GM18511 (cell line): ENCODE measurements at regions not wholly inside any gene's neighbourhood (a gene's known extent, or its start where the extent isn't known, plus 50 kb on each side); places are given as distances from the start of the nearest gene placed in this dataset.
"Not testable (repeated sequence)": the region's sequence is repeated elsewhere in the genome, so short reads cannot be mapped to it uniquely, and the experiment has no call there.

Experiments used
- ATAC-seq: cut with Tn5 transposase; IDR thresholded peaks from one replicate; pipeline ENCODE4 v1.9.1; 2021; ENCODE audit warnings: mild to moderate bottlenecking, moderate library complexity; ENCODE audit not compliant: unreplicated experiment

DNA sequence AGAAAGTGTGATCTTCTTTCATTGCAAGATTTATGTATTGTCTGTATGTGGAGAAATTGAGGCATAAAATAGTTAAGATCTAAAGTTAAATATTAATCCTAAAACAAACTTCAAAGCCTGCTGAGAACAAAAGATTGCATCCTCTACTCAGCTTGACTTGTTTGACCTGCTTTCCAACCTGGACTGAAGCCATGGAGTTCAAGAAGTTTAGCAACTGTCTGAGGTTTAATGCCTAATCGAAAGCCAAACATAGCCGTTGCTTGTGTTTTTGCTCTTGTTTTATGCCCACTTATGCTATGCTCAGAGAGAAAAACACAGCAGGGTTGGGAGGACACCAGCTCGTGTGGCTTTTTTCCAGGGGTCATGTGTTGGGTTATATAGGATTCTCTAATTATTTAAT, 135.6 kb downstream of the NUFIP1 start:
- no peak for ATAC-seq

DNA sequence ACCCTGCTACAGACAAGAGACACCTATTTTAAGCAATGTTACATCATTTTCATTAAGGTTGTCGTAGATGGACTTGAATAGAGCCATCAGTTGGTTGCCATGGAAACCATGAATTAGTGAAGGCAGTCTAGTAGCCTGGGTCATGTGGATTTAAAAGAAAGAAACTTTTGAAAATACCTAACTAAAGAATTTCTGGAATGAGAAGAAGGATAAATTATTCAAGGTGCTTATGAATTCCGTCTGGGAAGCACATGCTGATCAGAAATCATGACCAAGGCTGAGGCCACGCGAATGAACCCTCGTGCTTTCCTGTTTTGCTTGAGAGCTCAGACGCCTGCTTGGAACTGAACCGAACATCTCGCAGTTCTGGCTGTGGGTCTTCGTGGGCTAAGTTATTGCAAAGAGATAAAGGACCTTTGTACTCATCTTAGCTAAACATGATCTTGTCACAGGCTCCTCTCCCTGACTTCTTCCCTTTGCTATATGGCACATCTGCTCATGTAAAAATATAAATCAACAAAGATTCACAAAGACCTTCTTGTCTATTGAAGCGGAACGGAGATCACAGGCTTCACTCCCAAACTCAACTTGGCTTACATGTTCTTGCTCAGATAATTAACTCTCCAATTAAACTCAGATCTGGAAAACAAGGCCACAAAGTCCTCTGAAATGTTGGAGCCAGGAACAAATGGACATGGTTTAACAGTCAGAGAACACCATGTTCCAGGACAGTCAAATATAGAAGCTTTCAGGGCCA, 140.2 kb downstream of the NUFIP1 start:
- ATAC-seq = no peak

DNA sequence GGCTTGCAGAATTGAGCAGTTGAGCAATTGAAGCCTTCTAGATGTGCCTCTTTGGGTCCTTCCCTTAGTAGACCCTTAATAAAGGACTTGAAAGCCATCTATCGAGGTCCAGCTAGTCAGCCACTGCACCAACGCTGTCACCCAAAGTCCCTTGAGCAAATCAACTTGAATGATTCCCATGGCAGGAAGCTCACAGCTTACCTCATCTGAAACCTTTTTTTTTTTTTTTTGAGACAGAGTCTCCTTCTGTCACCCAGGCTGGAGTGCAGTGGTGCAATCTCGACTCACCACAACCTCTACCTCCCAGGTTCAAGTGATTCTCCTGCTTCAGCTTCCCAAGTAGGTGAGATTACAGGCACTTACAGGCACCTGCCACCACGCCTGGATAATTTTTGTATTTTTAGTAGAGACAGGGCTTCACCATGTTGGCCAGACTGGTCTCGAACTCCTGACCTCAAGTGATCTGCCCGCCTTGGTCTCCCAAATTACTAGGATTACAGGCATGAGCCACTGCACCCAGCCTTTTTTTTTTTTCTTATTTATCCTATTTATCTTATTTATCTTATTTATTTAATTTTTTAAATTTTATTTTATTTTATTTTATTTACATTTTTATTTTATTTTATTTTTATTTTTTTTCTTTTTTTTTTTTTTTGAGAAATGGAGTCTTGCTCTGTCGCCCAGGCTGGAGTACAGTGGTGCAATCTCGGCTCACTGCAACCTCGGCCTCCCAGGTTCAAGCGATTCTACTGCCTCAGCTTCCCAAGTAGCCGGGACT, 143.8 kb downstream of the NUFIP1 start:
- ATAC-seq = not testable (repeated sequence)

DNA sequence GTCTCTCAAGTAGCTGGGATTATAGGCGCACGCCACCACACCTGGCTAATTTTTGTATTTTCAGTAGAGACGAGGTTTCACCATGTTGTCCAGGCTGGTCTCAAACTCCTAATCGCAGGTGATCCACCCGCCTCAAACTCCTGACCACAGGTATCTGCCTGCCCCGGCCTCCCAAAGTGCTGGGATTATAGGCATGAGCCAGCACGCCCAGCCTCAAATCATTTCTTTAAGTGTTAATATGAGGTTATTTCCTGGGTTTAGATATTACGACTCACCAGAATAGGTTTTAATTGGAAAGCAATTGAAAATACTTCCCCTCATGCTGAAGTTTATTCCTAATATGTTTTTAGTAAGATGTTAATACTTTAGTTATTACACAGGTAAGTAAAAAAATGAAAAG, 144.5 kb downstream of the NUFIP1 start:
- no peak for ATAC-seq

DNA sequence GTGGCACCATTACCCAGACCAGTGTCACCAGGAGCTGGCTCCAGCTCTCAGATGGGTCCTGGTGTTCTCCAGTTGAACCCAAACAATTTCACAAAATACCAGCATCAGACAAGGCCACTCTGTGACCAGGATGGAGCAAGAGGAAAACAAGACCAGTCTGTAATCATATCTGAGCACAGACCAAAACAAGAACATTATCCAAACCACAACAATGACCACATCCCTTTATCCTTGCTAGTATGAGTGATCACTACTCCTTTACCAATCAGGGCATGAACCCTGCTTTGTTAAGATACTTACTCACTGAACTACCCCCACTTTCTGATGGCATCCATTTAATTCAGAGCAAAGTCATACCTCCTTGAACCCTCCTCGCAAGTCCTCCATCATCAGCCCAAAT, 145.9 kb downstream of the NUFIP1 start:
- no peak for ATAC-seq

DNA sequence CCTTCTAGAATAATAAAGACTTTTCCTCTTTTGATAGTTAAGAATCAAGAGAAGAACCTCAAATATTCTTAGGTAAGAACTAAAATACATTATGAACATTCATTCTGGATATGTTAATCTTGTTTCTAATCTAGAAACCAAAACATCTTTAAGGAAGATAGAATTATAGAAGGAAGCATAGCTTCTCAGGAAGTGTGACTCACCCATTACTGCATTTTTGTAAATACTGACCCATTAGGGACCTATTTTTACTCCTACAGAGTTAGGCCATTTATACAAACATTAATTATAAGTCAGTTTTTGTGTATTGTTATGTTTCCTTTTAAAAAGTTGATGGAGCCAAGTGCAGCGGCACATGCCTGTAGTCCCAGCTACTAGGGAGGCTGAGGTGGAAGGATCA, 147.1 kb downstream of the NUFIP1 start:
- ATAC-seq = no peak

DNA sequence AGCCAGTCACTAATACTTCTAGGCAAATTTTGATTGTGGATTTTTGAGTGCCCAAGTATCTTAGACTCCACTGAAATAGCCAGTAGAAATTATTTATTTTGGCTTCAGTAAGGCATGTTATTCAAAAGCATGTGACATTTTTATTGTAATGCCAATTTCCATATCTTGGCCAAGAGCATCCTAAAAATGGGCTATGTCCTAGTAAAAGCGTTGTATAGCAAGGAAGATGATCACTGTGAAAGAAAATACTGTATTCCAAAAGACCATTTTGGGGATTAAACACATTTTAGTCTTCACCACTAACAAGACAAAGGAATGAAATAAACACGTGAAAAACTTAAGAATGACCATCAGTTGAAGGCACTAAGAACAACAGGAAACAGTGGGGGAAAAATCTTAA, 149.1 kb downstream of the NUFIP1 start:
- no peak for ATAC-seq

DNA sequence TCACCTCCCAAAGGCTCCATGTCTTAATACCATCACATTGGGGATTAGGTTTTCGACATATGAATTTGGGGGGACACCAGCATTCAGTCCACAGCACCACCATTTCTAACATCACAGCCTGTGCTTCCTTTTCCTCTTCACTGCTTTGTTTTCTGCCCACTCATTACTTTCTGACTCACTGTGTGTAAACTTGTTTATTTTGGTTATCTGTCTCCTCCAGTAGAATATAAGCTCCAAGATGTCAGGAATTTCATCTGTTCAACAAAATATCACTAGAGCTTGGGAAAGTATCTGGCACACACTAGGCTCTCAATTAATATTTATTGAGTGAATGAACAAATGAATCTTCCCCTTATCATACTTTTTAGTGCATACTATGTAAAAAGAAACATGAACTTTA, 152.0 kb downstream of the NUFIP1 start:
- no peak for ATAC-seq

DNA sequence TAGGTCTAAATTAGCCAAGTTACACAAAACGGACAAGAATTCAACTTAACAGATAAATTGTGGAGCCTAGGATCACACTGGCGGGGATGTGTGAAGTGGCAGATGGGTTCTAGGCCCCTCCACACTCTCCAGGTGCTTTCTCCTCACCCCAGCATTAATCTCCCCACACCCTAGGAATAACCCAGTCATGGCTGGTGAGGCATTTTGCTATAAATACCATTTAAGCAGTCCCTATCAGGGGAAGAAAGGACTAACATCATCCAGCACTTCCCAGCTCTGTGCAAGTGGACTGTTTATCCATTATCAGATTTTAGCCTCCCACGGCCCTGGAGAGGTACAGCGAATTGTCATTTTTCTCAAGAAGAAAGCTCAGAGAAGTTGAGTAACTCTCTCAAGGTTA, 154.9 kb downstream of the NUFIP1 start:
- no peak for ATAC-seq

DNA sequence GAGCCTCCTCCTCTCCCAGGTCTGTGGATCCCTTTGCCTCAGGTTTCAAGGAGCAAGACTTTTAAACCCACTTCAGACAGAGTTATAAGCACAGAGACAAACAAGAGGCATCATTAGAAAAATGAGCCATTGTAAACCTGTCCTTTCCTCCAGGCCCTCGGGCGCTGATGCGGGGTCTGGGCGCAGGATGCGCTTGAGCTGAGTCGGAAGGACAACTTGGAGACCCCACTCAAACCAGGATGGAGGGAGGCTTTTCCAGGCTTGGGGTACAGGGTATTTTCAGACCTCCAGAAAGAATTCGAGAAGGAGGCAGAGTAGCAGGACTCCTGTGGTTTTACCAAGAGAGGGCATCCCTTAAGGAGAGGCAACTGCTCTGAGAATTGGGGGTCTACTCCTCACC, 155.6 kb downstream of the NUFIP1 start:
- ATAC-seq = no peak

DNA sequence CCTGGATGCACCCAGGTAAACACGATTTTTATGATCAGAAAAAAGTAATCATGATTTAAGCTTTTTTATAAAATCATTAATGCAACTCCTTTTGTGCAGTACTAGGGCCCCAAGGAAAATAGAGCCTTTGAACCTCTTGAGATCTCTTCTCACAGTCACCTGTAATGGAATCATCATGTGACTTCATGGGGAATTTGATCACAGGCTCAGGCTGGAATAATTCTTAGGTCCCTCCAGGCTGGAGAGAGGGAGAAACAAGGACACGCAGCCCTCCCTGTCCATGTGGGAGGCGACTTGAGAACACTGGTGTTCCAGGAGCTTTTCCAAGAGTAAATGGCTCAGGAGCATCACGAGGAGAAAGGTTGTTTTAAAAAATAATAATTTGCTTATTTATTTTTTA, 156.1 kb downstream of the NUFIP1 start:
- ATAC-seq = no peak

DNA sequence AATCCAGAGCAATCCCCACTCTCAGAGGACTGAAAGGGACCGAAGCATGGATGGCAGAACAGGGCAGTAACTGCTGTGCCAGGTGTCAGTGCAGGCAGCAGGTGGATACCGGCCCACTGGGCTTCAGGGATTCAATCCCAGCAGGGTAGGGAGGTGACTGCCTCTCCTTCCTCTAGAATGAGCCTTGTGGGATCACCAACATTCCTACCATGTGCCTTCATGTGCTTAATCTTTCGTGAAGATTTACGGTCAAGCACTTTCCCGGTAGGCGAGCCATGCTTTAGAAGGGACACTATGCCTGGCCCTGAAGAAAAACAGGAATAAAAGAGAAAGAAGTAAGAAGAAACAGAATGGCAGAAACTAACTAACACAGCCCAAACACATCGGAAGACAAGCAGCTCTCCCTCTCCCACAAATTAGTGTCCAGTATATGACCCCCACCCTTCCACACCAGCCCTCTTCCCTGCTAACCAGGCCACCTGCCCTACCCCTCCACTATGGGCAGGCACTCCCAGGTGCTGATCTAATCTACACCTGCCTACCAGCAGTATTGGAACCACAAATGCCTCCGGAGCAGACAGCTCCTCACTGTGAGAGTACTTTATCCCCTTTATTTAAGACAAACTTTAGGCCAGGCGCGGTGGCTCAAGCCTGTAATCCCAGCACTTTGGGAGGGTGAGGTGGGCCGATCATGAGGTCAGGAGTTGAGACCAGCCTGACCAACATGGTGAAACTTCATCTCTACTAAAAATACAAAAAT, 162.5 kb downstream of the NUFIP1 start:
- no peak for ATAC-seq

DNA sequence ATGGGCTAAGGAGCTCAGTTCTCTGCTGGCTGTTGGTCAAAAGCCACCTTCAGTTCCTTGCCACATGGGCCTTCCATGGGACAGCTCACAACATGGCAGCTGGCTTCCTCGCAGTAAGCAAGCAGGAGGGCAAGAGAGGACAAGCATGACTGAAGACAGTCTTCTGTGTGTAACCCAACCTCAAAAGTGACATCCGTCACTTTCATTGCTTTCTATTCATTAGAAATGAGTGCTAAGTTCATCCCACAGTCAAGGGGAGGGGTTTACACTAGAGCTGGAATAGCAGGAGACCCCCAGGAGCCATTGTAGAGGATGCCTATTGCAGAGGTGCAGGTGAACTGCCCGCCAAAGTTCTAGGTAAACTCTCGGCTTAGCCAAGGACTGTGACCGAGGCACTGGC, 163.3 kb downstream of the NUFIP1 start:
- no peak for ATAC-seq

DNA sequence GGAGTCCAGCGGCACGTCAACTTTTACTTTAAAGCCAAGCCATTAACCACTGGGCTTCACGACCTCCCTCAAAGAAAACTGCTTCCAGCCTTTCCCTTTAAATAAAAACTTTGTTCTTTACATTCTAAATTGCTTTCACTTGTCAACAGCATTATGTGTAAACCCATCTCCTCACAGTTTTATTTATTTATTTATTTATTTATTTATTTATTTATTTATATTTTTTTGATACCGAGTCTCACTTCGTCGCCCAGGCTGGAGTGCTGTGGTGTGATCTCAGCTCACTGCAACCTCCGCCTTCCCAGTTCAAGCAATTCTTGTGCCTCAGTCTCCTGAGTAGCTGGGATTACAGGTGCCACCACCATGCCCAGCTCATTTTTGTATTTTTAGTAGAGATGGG, 165.7 kb downstream of the NUFIP1 start:
- ATAC-seq = not testable (repeated sequence)

DNA sequence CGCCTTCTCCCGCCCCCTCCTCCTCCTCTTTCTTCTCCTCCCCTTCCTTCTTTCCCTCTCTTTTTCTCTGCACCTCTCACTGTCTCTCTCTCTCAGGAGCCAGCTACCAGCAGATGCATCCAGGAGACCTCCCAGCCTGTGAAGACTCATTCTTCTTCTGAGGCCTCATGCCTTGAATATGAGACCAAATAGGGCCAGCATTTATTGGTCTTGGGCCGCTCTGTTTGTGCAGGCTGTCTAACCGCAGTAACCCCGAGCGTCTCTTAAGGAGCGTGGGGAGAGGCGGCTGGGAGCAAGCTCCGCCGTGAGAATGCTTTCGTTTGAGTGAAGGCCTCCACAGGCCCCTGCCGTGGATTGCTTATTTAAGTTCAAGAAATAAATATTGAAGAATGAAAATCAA, 167.0 kb downstream of the NUFIP1 start:
- no peak for ATAC-seq

DNA sequence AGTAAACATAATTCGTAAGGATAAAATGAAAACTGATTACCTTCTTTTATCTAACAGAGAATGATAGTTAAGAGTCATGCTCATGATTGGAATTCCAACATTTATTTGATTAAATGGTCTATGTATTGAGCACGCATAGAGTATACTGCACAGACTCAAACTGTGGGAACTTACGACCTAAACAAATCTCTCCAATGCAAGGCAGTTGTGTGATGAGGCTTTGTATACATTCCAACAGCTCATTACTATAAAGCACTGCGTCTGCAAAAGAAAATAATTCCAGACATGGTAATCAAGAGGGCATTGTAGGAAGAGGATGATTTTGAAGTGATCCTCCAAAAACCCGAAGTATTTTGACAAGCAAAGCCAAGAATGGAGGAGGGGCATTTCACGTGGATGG, 169.5 kb downstream of the NUFIP1 start:
- no peak for ATAC-seq

DNA sequence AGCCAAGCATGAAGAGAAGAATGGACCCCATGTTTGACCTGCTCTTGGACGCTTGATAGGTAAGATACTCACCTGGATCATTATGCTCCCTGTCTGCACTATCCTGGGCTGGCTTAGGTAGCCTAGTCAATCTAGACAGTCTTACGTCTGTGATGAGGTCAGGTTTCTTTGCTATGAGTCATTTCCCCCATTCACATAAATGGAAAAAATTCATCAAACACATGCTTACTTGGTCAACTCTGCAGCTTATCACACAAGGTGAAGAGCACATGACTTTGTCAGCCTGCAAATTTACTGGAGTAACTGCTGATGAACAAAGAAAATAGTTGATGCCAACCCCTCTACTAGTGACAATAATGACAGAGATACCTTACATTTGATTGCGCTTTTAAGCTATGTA, 170.0 kb downstream of the NUFIP1 start:
- no peak for ATAC-seq

DNA sequence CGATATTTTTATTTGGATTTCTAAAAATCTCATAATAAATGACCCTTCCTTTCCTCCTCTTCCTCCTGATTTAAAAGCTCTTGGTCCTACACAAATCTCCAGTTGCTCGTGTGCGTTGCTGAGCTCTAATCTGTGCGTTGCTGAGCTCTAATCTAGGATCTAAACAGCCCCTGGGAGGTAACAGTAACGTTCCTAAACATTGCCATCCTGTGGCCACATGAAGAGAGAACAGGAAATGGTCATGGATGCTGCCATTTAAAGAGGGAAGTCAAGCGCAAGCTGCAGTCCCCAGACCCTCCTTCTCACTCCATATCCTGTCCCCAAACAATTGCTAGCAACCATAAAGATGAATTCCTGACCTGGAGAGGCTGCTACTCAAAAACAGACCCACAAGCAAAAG, 170.8 kb downstream of the NUFIP1 start:
- ATAC-seq = no peak

DNA sequence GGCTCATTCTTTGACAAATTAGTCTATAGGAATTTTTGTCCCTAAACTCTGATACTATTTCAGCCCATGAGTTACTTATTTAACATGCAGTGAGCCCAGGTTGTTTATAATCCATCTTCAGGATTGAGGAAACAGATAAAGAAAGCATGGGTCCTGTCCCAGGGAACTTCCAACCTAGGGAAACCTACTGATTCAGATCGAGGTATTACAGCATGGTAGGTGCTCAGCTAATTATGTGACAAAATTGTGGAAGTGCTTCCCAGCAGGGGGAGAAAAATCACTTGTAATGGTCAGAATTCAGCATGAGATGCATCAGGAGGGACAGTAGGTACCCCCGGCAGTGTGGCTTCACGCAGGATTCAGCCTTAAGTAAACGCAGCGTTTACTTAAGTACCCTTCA, 171.3 kb downstream of the NUFIP1 start:
- no peak for ATAC-seq

DNA sequence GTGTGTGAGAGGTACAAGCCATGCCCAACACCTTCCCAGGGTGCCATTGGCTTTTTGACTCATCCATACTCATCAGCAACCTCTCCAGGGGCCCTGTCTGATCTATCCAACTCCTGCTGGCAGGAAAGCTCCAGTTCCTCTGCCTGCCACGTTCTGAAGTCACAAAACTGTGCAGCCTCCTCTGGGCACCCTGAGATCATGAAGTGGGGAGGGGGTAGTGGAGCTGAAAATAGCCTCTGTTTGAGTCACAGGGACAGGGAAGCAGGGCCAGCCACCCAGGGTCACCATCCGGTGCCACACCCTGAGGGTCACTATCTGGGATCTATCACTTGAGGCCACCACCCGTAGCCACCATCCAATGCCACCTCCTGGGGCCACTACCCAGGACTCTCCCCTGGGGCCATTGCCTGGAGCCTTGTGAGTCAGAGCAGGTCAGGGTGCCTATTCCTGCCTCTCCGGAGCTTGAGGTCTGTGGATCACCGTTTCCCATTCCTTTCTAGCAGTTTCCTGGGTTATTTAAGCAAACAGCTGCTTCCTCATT, 172.1 kb downstream of the NUFIP1 start:
- no peak for ATAC-seq

DNA sequence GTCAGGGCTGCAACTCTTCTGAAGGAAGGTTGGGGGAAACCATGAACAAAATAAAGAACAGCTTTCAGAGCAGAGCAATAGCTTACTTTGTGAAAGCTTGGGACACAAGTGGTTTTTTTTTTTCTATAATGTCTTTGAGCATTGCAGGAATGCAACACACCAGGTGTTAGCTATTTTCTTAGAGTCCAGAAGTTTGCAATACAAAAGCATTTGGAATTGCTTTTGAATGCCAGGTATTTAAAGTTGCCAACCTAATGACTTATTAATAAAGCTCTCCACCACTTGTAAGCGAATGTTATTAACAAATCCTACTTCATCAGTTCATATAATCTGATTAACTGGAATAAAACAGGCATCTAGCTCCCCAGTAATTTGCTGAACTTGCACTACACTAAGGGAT, 172.6 kb downstream of the NUFIP1 start:
- no peak for ATAC-seq

DNA sequence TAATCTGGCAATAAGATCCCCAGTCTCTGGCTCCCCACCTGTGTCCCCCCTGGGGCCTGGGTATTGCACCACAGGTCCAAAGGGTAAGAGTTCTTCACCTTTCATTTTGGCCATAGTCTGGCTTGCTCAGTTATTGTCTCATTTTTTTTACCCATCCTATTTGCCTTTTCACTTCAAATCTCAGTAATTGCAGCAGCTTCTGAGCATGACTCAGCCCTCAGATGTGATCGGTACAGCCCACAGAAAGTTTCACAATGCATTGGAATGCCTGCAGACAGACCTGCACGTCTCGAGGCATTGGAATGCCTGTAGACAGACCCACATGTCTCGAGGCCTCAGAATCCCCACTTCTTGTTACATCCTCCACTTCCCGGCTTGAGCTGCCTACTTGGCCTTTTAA, 173.6 kb downstream of the NUFIP1 start:
- no peak for ATAC-seq
